ENCODE measurements at regions not wholly inside any gene's neighbourhood (a gene's known extent, or its start where the extent isn't known, plus 50 kb on each side); places are given as distances from the start of the nearest gene placed in this dataset.

- TF ChIP-seq CTCF (IDR thresholded peaks at IDR 0.05) = no peak
- no peak for TF ChIP-seq POLR2A (IDR thresholded peaks at IDR 0.05)
- Histone ChIP-seq H3K27ac (no peak overlapping the region), H3K27me3 (no peaks in the 10 kb centered on the region), H3K9me3 (replicated peaks in 1 of 3) (peaks cover 0 to 15% (median 0%) of the 10 kb centered on the region in 3 donors), H3K4me1 (replicated peaks in 1 of 2) (no peaks in the 10 kb centered on the region), H3K4me3 (no peak overlapping the region), H3K36me3 (replicated peaks in 1 of 2) (no peaks in the 10 kb centered on the region)
- no peak for DNase-seq
- intact Hi-C loops (cut with DNase I) = no loop called here
- WGBS, 4 donors = 86 to 94% (median 90%) methylated on average over 4 of the region's 4 CpGs
Observed at GRCh38 chr13:48783695-48784230, 130.0 kb downstream of the CYSLTR2 start.

GRCh38 chr13:48784916-48785548 lies 131.3 kb downstream of the CYSLTR2 start:
- DNase-seq = no peak
- 82 to 92% (median 88%) methylated on average over 3 of the region's 3 CpGs for WGBS, 4 donors
- Histone ChIP-seq H3K36me3 (replicated peaks in 1 of 2) (no peaks in the 10 kb centered on the region), H3K27me3 (no peaks in the 10 kb centered on the region), H3K9me3 (replicated peaks in 1 of 3) (peaks cover 0 to 15% (median 0%) of the 10 kb centered on the region in 3 donors), H3K27ac (no peak overlapping the region), H3K4me3 (no peak overlapping the region), H3K4me1 (replicated peaks in 1 of 2) (no peaks in the 10 kb centered on the region)
- TF ChIP-seq POLR2A (IDR thresholded peaks at IDR 0.05) = no peak
- TF ChIP-seq CTCF (IDR thresholded peaks at IDR 0.05) = no peak
- intact Hi-C loops (cut with DNase I) = no loop called here

- TF ChIP-seq POLR2A (IDR thresholded peaks at IDR 0.05) = no peak
- no peak for TF ChIP-seq CTCF (IDR thresholded peaks at IDR 0.05)
- Histone ChIP-seq H3K4me3 (no peak overlapping the region), H3K9me3 (replicated peaks in 1 of 3) (no peaks in the 10 kb centered on the region), H3K36me3 (replicated peaks in 1 of 2) (no peaks in the 10 kb centered on the region), H3K4me1 (replicated peaks in 1 of 2) (no peaks in the 10 kb centered on the region), H3K27ac (no peak overlapping the region), H3K27me3 (no peaks in the 10 kb centered on the region)
- intact Hi-C loops (cut with DNase I) = no loop called here
- no peak for DNase-seq
- 70 to 85% (median 82%) methylated on average over 3 of the region's 3 CpGs for WGBS, 4 donors
Observed at GRCh38 chr13:48790199-48790598, 136.5 kb downstream of the CYSLTR2 start.

GRCh38 chr13:48790966-48791365 lies 137.2 kb downstream of the CYSLTR2 start:
- Histone ChIP-seq H3K4me1 (replicated peaks in 1 of 2) (no peaks in the 10 kb centered on the region), H3K36me3 (replicated peaks in 1 of 2) (no peaks in the 10 kb centered on the region), H3K27me3 (no peaks in the 10 kb centered on the region), H3K4me3 (no peak overlapping the region), H3K27ac (no peak overlapping the region), H3K9me3 (replicated peaks in 1 of 3) (no peaks in the 10 kb centered on the region)
- intact Hi-C loops (cut with DNase I) = no loop called here
- TF ChIP-seq POLR2A (IDR thresholded peaks at IDR 0.05) (no peak), CTCF (IDR thresholded peaks at IDR 0.05) (no peak)
- WGBS, 4 donors = 89 to 95% (median 95%) methylated on average over 1 of the region's 1 CpG
- no peak for DNase-seq
